IMR-90 (cell line): ENCODE measurements at regions not wholly inside any gene's neighbourhood (a gene's known extent, or its start where the extent isn't known, plus 50 kb on each side); places are given as distances from the start of the nearest gene placed in this dataset.
"Not testable (repeated sequence)": the region's sequence is repeated elsewhere in the genome, so short reads cannot be mapped to it uniquely, and the experiment has no call there.

Source experiments
- ATAC-seq: fragments of 200-7000 bp; cut with Tn5 transposase; 2 replicates; pipeline ENCODE4 v1.9.1; 2020; ENCODE audit warnings: low read depth, mild to moderate bottlenecking, moderate library complexity
- BruUV-seq: library from RNA; stranded (reverse); fragments of 400-500 nt; replicated peaks from 2 replicates; lab custom pipeline; 2021; lab: Mats Ljungman, UMichigan
- CTCF ChIA-PET: fragments of 300-600 bp; formaldehyde crosslinking; extraction: SDS; loops from one replicate; lab custom pipeline; 2021; ENCODE audit warnings: antibody characterized with exemption; lab: Yijun Ruan, JAX
- POLR2A ChIA-PET: fragments of 300-600 bp; sonication (Branson Sonifier 250); formaldehyde crosslinking; loops from one replicate; lab custom pipeline; 2022; ENCODE audit warnings: antibody characterized with exemption; ENCODE audit not compliant: unreplicated experiment; lab: Charles Lee
- DNase-seq: peaks from one replicate; pipeline ENCODE4 v3.0.0; 2013
- H2AFZ ChIP-seq: replicated peaks from 2 replicates; pipeline ENCODE3; 2013; ENCODE audit warnings: low read length, mild to moderate bottlenecking; ENCODE audit not compliant: poor library complexity
- H2AK5ac ChIP-seq: 2 replicates; pipeline ENCODE4 v1.6.1; 2013; ENCODE audit warnings: low read depth, low read length, inconsistent platforms
- H2AK9ac ChIP-seq: replicated peaks from 2 replicates; pipeline ENCODE3; 2013; ENCODE audit warnings: mild to moderate bottlenecking, low read depth, low read length, moderate library complexity; ENCODE audit not compliant: poor library complexity
- H2BK120ac ChIP-seq: 2 replicates; pipeline ENCODE4 v1.6.1; 2013; ENCODE audit warnings: low read depth, low read length, inconsistent platforms
- H2BK15ac ChIP-seq: 3 replicates; pipeline ENCODE4 v1.6.1; 2013; ENCODE audit warnings: low read depth, low read length, inconsistent platforms
- H2BK20ac ChIP-seq: 2 replicates; pipeline ENCODE4 v1.6.1; 2013; ENCODE audit warnings: low read depth, mild to moderate bottlenecking, inconsistent platforms, low read length, moderate library complexity
- H2BK5ac ChIP-seq: 2 replicates; pipeline ENCODE4 v1.6.1; 2013; ENCODE audit warnings: mild to moderate bottlenecking, low read depth, low read length, inconsistent platforms; ENCODE audit not compliant: poor library complexity, severe bottlenecking
- H3K14ac ChIP-seq: replicated peaks from 2 replicates; pipeline ENCODE4 v1.6.1; 2013; ENCODE audit warnings: low read depth, low read length, inconsistent platforms
- H3K18ac ChIP-seq: 2 replicates; pipeline ENCODE4 v1.6.1; 2013; ENCODE audit warnings: low read depth, low read length, control low read depth
- H3K23ac ChIP-seq: 2 replicates; pipeline ENCODE4 v1.6.1; 2013; ENCODE audit warnings: low read depth, low read length, inconsistent platforms
- H3K27ac ChIP-seq: 2 replicates; pipeline ENCODE4 v1.5.1; 2013; ENCODE audit warnings: mild to moderate bottlenecking, control low read depth, low read length; ENCODE audit not compliant: insufficient read depth
- H3K27me3 ChIP-seq: 2 replicates; pipeline ENCODE4 v1.6.1; 2013; ENCODE audit warnings: low read length; ENCODE audit not compliant: control insufficient read depth, insufficient read depth
- H3K36me3 ChIP-seq: 2 replicates; pipeline ENCODE4 v1.6.1; 2013; ENCODE audit warnings: low read length, mixed read lengths; ENCODE audit not compliant: control insufficient read depth, insufficient read depth
- H3K4ac ChIP-seq: 2 replicates; pipeline ENCODE4 v1.6.1; 2013; ENCODE audit warnings: low read depth, low read length, inconsistent platforms
- H3K4me1 ChIP-seq: 2 replicates; pipeline ENCODE4 v1.6.1; 2013; ENCODE audit warnings: low read length, mixed read lengths; ENCODE audit not compliant: control insufficient read depth, insufficient read depth
- H3K4me2 ChIP-seq: 2 replicates; pipeline ENCODE4 v1.6.1; 2013; ENCODE audit warnings: low read depth, mild to moderate bottlenecking, control low read depth, low read length, moderate library complexity
- H3K4me3 ChIP-seq: 2 replicates; pipeline ENCODE4 v1.5.1; 2013; ENCODE audit warnings: low read depth, mild to moderate bottlenecking, control low read depth, low read length, moderate library complexity; ENCODE audit not compliant: insufficient read depth
- H3K56ac ChIP-seq: 2 replicates; pipeline ENCODE4 v1.6.1; 2013; ENCODE audit warnings: low read length, inconsistent platforms; ENCODE audit not compliant: insufficient read depth; ENCODE audit errors: extremely low read depth
- H3K79me1 ChIP-seq, 2 experiments: 2 replicates each; pipeline ENCODE4 v1.6.1; 2013; ENCODE audit warnings: low read length in 2 of 2, inconsistent platforms in 1 of 2, low read depth in 1 of 2
- H3K9ac ChIP-seq: 2 replicates; pipeline ENCODE4 v1.6.1; 2013; ENCODE audit warnings: low read depth, low read length, control low read depth
- H3K9me1 ChIP-seq: 2 replicates; pipeline ENCODE4 v1.6.1; 2013; ENCODE audit warnings: low read length, inconsistent platforms; ENCODE audit not compliant: insufficient read depth
- H3K9me3 ChIP-seq: 2 replicates; pipeline ENCODE4 v1.6.1; 2013; ENCODE audit warnings: low read length; ENCODE audit not compliant: control insufficient read depth, insufficient read depth
- H4K20me1 ChIP-seq: 2 replicates; pipeline ENCODE4 v1.6.1; 2013; ENCODE audit warnings: low read length, inconsistent platforms; ENCODE audit not compliant: insufficient read depth
- H4K5ac ChIP-seq: 2 replicates; pipeline ENCODE4 v1.6.1; 2013; ENCODE audit warnings: mild to moderate bottlenecking, low read depth, low read length, control low read depth
- H4K8ac ChIP-seq, 2 experiments: 2 replicates each; pipeline ENCODE4 v1.6.1; 2013; ENCODE audit warnings: low read depth in 2 of 2, low read length in 2 of 2, control low read depth in 1 of 2, inconsistent platforms in 1 of 2
- H4K91ac ChIP-seq: 2 replicates; pipeline ENCODE4 v1.6.1; 2013; ENCODE audit warnings: low read depth, low read length, inconsistent platforms; ENCODE audit not compliant: insufficient read depth
- WGBS, 2 experiments: methylation state at CpG; one replicate each; pipeline versions ENCODE4 v1.1.5 to v1.1.7; 2013; ENCODE audit warnings: missing lambda C conversion rate in 2 of 2; ENCODE audit not compliant: insufficient read length in 1 of 2; ENCODE audit errors: extremely low coverage in 2 of 2; 5-methylcytosine and 5-hydroxymethylcytosine counted together
- dilution Hi-C: fragments of 300-500 bp; cut with HindIII; formaldehyde crosslinking; loops from one replicate; pipeline ENCODE4 v1.14.3; 2018; ENCODE audit warnings: low sequenced_read_pairs; ENCODE audit not compliant: unreplicated experiment
- in situ Hi-C: fragments of 300-500 bp; cut with MboI; formaldehyde crosslinking; loops from 3 replicates; pipeline ENCODE4 v1.14.3; 2019; ENCODE audit warnings: low sequenced_read_pairs, inconsistent platforms, mixed read lengths
- intact Hi-C: fragments of 100-400 bp; cut with micrococcal nuclease; formaldehyde crosslinking; loops from 2 replicates; pipeline ENCODE4 v1.10.0; 2022

- H2BK120ac ChIP-seq, H2BK20ac ChIP-seq, dilution Hi-C loops, H3K14ac ChIP-seq, H3K23ac ChIP-seq, DNase-seq, POLR2A ChIA-PET, H3K27ac ChIP-seq, H3K4me1 ChIP-seq, H3K27me3 ChIP-seq, H2AK9ac ChIP-seq, H3K9me3 ChIP-seq, H3K9me1 ChIP-seq, H3K4me3 ChIP-seq, H2AK5ac ChIP-seq, H4K5ac ChIP-seq, H2BK15ac ChIP-seq, H2BK5ac ChIP-seq, H3K56ac ChIP-seq, intact Hi-C loops, H3K79me1 ChIP-seq, BruUV-seq, CTCF ChIA-PET, H2AFZ ChIP-seq, H4K8ac ChIP-seq, H3K4me2 ChIP-seq, H3K4ac ChIP-seq, H4K20me1 ChIP-seq, H3K9ac ChIP-seq, in situ Hi-C loops, H4K91ac ChIP-seq, H3K36me3 ChIP-seq, ATAC-seq, H3K18ac ChIP-seq: not testable (repeated sequence)
- no CpG with 5 or more reads among the region's 8 CpGs for WGBS, 2 experiments
Measured at GRCh38 chr2:110287817-110288216, 75.5 kb upstream of the MTLN start.

- H3K4me1 ChIP-seq, H3K9me3 ChIP-seq, H2AFZ ChIP-seq, H3K4me3 ChIP-seq, H3K27me3 ChIP-seq, H4K91ac ChIP-seq, H3K79me1 ChIP-seq, H2BK20ac ChIP-seq, H3K36me3 ChIP-seq, in situ Hi-C loops, H3K18ac ChIP-seq, H2AK5ac ChIP-seq, CTCF ChIA-PET, H2AK9ac ChIP-seq, H3K4me2 ChIP-seq, H2BK5ac ChIP-seq, H3K4ac ChIP-seq, H2BK120ac ChIP-seq, H4K20me1 ChIP-seq, H3K14ac ChIP-seq, intact Hi-C loops, H3K23ac ChIP-seq, H3K56ac ChIP-seq, H3K9ac ChIP-seq, H3K27ac ChIP-seq, H3K9me1 ChIP-seq, BruUV-seq, ATAC-seq, DNase-seq, H2BK15ac ChIP-seq, POLR2A ChIA-PET, H4K5ac ChIP-seq, H4K8ac ChIP-seq, dilution Hi-C loops: not testable (repeated sequence)
- WGBS, 2 experiments, result no CpG with 5 or more reads among the region's 3 CpGs
Measured at GRCh38 chr2:110287253-110287652, 74.9 kb upstream of the MTLN start.
